Posterior vena cava (tissue), 2 donors: ENCODE measurements at regions not wholly inside any gene's neighbourhood (a gene's known extent, or its start where the extent isn't known, plus 50 kb on each side); places are given as distances from the start of the nearest gene placed in this dataset.

Experiments
- DNase-seq: peaks from one replicate; pipeline ENCODE4 v3.0.0-alpha.2; 2020; ENCODE audit warnings: low spot score
- intact Hi-C, 2 donors: fragments of 100-400 bp; cut with DNase I; formaldehyde crosslinking; loops; one replicate each; pipeline versions ENCODE4 v1.14.1 to v1.14.2; 2022 to 2023
- donor health status: DM: yes; HTN: yes; CAD: no.
- donor health status: DM: yes; HTN: yes; CAD: no.

DNA sequence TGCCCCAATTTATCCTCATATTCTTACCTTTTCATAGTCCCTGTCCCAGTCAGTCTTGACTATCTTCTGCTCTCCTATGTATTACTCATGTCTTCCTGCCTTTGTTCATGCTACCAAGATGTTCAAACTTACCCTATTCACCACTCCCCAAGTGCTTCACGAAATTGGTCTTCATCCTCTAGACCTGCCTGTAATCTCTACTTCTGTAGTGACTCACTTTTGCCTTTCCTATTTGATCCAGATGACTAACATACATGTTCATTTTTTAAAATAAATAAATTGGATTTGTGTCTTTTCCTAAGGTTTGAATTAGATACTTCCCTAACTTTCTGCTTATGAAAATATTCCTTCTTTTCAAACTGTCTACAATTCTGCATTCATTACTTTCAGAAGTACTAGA lies 107.7 kb upstream of the PPM1H start:
- intact Hi-C loops = no loop called here
- no peak for DNase-seq

DNA sequence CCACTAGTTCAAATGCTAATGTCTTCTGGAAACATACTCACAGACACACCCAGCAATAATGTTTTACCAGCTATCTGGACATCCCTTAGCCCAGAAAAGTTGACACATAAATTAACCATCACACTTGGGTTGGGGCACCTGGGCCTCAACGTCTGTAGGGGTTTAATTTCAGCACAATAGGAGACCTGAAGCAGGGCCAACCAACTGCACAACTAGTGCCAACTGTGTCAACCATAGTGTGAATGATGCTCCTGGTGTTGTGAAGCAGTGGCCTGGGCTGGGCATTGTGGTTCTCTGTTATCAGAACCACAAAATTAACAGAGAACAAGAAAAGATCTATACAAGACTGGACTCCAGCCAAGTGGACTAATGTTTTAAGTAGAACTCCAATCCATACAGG lies 106.7 kb upstream of the PPM1H start:
- intact Hi-C loops = no loop called here
- DNase-seq = no peak

DNA sequence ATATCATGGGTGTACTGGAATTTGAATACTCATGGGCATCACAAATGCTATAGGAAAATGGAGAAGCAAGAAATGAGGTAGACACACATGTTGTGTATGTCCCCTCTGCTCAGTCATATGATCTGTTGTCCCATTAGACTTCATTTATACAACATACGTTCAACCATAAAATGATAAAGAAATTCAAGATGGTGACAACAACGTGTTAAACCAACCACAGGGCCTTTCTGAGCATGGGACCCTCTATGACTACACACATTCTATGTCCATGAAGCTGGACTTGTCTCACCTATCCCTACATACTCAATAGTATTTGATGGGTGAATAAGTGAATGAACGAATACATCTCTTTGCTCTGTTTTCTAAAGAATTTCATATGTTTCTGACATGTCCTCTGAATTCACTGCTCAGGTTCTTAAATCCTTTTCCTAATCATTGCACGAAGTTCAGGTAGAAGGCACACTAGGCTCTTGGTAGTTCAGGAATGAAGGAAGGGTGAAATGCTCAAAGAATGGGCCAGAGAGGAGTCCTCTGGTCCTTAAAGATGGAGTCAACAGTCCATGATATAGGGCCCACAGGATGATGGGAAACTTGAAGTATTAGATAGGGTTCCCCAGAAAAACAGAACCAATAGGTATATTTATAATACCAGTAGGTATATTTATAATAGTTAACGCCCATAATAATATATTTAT lies 105.7 kb upstream of the PPM1H start:
- intact Hi-C loops = no loop called here
- DNase-seq = no peak

DNA sequence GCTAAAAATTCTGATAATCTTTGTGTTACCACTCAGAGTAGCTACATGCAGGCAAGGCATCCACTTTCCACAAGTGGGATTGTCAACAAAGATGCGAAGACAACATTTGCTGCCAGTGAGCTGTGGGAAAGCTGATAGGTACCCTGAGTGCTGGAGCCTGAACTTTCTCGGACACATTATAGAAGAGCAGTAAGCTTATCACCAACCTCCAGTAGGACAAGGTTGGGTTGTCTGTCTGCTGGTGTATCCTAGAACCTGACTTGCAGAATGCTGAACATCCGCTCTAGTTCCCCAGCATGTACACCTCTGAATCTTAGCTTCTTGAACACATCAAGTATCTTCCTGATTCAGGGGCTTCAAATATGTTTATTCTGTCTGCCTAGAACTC lies 103.8 kb upstream of the PPM1H start:
- DNase-seq = no peak
- intact Hi-C loops = no loop called here

DNA sequence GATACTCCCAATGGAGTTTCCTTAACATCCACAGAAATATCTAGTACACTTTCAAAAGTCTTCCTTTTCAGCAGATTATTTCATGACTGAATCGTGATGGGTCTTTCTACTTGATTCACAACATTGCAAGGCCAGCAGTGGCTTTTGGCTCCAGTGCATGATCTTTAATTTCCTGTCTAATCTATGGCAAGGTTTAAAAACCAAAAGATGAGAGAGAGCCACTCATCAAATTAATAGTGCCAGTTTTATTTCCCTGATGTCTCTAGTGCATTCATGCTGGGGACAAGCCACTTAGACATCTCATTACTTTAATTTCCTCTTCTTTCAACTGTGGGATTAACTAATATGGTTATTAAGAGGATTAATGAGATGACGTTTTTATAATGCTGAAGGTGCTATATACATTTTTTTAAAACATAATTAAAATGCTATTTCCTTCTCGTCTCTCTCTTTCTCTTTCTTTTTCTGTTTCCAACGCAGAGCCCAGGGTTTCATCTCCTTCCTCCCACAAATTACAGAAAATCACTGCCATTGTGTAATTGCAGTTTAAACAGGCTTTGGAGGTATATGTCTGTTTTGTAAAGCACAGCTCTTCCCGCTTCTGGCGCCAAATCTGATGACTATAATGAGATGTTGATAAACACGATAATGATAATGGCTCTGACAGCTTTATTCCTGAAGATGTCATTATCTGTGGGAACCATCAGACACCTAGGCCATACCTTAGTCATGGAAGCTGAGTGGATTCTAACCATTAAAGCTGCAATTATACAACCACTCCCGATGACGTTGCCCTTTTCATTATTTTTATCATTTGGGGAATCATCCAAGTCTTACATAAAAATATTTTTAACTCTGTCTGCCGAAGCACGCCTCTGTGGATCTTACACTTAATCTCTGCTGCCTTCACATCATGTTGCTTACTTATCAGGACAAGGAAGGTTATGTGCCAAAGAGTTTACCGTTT lies 103.1 kb upstream of the PPM1H start:
- no peak for DNase-seq
- intact Hi-C loops = no loop called here

DNA sequence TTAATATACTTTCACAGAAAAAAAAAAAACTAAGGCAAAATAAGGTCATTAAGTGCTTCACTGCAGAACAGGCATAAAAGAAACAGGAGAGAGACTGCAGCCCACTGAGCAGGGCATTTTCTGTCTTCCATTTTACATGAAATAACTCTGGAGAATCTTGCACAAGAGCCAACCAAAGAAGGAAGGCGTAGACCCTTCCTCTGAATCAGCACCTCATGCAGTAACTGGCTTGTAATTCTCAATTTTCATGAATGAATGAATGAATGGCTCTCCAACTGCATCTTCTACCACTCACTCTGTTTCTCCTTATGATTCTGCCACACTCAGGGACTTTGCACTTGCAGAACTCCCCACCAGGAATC lies 102.0 kb upstream of the PPM1H start:
- DNase-seq = no peak
- intact Hi-C loops = no loop called here

DNA sequence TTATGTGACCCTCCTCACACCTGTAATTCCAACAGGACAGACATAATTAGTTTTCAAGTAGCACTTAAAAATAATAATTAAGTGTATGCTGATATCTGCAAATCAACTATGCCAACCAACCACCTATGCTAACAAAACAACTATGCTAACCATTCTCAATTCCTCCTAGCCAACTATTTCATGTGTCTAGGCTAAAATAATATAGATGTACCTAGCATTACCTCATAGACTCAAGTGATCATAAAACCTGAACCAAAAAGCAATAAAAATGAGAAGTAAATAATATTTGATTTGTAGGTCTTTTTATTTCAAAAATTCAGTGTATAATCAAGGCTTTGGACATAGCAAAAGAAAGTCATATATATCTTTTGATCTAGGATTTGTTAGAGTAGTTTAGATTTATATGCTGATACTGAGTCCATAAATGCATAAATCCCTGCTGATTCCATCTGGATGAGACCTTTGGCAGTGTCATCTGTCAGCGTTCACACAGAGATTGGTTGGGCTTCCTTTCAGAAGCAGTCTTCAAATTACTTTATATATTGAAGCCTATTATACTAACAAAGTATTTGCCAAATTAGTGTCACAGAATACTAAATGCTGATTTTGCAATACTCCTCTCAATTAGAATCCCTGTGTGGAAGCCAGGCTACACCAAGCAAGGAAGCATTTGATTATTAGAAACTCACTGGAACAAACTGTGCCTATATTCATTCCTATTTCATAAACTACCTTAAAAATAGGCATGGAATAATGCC lies 101.4 kb upstream of the PPM1H start:
- no peak for DNase-seq
- intact Hi-C loops = no loop called here

DNA sequence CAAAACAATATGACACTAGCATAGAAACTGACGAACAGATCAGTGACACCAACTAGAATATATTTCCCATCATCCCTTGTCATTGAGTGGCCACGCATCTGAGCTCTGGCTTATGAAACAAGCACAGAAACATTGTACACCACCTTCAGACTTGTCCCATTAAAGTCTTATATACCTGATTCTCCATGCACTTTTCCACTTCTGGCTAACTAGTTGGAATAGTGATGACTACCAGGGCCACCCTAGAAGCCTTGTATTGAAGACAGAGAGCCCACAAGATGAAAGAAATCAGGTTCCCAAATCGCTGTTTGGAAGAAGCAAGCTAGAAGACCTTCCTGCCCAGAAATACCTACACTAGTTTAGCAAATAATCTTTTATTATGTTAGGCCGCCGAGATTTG lies 99.7 kb upstream of the PPM1H start:
- intact Hi-C loops = no loop called here
- no peak for DNase-seq

DNA sequence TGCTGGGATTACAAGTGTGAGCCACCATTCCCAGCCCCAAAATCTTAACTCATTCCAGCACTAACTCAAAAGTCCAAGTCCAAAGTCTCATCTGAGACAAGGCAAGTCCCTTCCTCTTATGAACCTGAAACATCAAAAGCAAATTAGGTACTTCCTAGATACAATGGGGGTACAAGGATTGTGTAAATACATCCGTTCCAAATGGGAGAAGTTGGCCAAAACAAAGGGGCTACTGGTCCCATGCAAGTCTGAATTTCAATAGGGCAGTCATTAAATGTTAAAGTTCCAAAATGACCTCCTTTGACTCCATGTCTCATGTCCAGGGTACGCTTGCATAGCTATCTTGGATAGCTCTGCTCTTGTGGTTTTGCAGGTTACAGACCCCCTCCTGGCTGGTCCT lies 94.7 kb upstream of the PPM1H start:
- no peak for DNase-seq
- intact Hi-C loops = no loop called here

DNA sequence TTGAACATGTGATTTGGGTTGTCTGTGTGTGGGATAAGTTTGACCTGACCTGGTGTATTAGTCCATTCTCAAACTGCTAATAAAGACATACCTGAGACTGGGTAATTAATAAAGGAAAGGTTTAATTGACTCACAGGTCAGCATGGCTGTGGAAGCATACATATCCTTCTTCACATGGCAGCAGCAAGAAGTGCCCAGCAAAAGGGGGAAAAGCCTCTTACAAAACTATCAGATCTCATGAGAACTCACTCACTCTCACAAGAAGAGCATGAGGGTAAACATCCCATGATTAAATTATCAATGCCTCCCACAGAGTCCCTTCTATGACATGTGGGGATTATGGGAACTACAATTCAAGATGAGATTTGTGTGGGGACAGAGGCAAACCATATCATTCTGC lies 94.0 kb upstream of the PPM1H start:
- intact Hi-C loops = no loop called here
- no peak for DNase-seq

DNA sequence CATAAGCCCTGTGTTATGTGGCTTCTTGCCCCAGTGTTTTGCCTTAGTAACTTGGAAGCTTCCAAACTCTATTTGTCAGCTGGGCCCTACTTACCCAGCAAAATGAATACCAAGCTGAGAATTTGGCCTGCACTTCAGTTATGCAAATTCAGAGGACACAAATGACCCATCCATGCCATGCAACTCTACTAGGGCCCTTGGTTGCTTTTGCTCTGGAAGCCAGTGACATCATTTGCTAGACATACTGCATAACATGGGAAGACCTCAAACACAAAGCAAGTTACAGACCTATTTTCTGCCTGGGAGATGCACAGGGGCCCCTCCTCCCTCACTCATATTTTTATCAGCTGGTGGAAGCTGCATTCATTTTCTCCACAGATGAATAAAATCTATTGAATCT lies 90.2 kb upstream of the PPM1H start:
- DNase-seq = no peak
- intact Hi-C loops = no loop called here

DNA sequence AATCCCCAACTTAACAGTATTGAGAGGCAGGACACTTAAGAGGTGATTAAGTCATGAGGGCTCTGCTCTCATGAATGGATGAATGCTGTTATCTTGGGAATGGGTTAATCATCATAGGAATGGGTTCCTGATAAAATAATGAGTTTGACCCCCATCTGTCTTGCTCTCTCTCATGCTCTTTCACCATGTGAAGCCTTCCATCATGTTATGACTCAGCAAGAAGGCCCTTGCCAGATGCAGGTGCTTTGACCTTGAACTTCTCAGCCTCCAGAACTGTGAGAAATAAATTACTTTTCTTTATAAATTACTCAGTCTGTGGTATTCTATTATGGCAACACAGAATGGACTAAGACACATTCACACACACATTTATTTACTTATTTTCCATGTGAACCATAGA lies 89.0 kb upstream of the PPM1H start:
- intact Hi-C loops = no loop called here
- no peak for DNase-seq

DNA sequence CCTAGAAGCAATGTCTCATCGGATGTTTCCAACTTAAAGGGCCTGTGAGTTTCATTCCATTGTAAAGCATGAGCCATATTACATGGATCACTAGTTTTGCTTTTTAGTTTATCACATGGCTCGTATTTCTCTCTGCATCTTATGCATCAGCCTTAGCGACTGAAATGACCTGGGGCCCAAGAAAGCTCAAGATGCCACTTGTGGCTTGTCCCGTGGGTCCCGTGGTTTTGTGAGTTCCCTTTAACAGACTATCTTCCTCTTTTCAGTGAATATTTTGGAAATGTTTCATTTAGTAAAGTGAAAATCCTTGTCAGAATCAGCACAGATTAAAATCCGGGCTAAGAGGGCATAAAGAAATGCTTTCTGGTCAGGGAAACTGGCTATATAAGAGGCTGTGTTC lies 86.2 kb upstream of the PPM1H start:
- intact Hi-C loops = no loop called here
- no peak for DNase-seq

DNA sequence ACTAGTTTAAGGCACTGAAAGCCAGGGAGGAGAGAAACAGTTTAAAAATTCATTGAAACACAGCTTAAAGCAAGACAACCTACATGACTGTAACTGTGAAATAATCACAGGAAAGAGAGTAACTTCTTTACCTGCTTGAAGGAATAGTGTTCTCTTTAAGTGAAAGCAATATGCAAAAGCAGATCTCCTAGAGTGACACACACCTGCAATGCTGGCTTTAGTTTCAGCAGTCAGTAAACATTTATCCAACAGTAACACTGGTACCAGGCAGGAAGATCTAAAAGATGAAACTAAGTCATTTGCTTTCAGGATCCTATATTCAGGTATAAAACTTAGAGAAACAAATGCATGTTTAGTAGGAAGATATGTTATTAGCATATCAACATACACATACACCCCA lies 85.3 kb upstream of the PPM1H start:
- no peak for DNase-seq
- intact Hi-C loops = no loop called here

DNA sequence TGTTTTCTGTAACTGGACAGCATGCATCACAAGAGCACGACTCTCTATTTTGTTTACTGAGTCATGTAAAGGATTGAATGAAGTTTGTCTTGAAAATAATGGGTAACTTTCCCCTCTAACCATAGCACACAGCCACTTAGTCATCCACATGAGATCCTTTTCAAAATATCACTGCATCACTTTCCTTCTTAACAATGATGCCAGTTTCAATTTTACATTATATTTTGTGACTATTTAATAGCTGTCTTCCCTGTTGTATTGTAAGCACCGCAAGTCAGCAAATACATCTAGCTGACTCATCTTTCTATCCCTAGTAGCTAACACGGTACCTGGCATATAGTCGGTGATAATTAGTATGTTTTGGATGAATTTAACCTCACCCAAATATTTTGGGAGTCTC lies 83.3 kb upstream of the PPM1H start:
- intact Hi-C loops = no loop called here
- no peak for DNase-seq

DNA sequence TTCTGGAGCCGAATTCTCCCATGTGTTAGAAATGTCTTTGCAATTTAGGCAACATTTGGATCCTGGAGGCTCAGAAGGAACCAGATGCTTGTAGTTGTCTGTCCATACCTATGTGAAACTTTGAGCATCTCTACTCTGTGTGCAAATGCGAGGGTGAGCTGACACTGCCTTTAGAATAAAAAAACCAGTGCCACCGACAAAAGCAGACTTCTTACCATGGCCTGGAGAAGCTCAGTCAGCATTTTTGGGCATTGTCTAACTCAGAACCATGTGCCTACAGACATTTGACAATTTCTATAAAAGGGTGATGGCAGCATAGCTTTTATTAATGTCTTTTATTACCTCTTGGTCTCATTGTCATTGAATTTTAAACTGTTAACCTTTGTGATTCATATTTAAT lies 78.4 kb upstream of the PPM1H start:
- intact Hi-C loops = no loop called here
- no peak for DNase-seq

DNA sequence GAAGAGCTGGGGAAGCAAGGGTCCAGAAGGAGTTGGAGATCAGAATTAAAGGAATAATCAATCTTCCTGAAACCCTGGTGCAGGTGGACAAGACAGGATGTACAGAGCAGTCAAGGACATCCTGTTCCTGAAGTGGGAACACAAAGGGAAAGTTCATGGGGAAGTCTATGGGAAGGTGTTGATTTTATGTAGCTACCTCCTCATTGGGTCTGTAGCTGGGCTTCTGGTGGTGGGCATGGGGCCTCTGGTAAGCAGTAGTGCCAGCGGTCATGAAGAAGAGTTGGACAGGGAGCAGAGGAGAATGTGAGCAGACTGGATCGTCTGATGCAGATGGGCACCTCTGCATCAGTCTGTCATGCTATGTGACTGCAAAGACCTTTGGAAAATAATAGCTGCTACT lies 75.7 kb upstream of the PPM1H start:
- DNase-seq = no peak
- intact Hi-C loops = no loop called here

DNA sequence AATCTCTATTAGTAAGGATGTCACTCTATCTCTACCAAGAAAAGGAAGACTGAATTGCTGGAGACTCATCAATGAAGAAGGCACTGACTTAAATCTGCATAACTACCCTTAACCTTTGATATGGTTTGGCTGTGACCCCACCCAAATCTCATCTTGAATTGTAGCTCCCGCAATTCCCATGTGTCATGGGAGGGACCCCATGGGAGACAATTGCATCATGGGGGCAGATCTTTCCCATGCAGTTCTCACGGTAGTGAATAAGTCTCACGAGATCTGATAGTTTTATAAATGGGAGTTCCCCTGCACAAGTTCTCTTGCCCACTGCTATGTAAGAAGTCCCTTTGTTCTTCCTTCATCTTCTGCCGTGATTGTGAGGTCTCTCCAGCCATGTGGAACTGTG lies 73.4 kb upstream of the PPM1H start:
- no peak for DNase-seq
- intact Hi-C loops = no loop called here

DNA sequence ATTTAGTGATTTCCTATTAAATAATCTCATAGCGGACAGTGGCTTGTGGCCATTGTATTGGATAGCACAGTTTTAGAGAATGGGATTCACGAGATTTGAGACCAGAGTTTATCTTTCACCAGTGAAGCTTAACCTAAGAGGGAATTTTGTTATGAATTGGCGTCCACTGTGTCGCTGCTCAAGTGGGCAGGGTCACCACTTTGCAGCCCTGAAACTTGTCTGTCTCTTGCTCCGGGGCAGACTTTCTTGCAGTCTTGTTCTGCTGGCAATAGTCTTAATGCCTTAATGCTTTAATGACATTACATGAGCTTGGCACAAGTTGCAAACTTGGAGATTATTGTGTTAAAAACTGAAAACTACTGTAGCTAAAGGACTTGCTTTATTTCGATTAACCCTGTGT lies 72.8 kb upstream of the PPM1H start:
- intact Hi-C loops = no loop called here
- DNase-seq = no peak

DNA sequence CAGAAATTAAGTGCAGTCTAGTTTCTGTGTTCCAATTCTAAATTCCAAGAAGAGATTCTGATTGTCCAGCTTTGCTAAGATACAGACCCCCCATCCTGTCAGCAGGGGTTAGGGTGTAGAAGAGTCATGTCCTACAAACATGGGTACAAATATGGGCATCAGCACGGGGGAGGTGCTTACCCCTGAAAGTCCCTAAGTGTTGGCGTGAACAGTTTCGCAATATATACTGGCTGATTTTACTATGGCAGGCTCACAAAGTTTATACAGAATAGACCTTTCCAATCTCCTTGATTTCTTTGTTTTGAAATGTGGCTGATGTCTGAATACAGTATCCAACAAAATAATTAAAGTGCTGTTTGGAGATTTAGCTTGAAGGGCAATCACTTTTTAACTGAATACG lies 71.6 kb upstream of the PPM1H start:
- no peak for DNase-seq
- intact Hi-C loops = no loop called here
